ENCODE measurements at regions not wholly inside any gene's neighbourhood (a gene's known extent, or its start where the extent isn't known, plus 50 kb on each side); places are given as distances from the start of the nearest gene placed in this dataset.

DNA sequence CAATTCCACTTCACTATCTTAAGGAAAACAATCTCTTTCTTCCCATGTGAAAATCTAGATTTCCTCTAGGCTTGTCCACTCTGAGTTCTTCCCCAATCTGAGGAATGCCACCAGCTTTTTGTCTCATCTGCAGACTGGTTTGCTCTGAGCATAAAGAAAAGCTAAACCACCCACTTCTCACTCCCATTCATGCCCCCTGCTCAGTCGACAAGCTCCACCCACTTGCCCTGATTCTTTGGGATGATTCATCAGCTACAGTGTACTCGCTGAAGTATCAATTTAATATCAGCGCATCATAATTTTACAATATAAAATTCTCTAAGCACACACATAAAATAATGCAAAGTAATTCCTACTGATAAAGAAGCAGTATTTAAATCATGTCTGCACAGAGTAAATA lies 209.1 kb downstream of the GRIN2B start:
- no peak for DNase-seq (ENCODE audit: low read depth, low spot score)
- no peak overlapping the region for H3K27ac ChIP-seq

DNA sequence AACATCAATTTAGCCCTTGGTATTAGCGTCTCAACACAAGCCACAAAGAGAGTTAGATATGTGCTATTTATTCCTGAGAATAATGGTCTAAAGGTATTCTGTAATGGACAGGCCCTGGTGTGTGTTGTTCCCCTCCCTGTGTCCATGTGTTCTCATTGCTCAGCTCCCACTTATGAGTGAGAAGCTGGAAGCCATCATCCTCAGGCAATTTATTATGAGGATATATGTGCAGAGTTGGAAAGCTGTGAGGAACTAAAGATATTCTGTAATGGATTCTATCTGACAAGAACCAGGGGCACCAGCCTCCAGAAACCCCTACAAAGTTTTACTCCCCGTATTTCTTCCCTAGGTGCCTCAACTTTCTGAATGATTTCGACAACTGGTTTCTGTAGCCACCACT lies 210.8 kb downstream of the GRIN2B start:
- DNase-seq (ENCODE audit: low read depth, low spot score): no peak
- no peak overlapping the region for H3K27ac ChIP-seq

DNA sequence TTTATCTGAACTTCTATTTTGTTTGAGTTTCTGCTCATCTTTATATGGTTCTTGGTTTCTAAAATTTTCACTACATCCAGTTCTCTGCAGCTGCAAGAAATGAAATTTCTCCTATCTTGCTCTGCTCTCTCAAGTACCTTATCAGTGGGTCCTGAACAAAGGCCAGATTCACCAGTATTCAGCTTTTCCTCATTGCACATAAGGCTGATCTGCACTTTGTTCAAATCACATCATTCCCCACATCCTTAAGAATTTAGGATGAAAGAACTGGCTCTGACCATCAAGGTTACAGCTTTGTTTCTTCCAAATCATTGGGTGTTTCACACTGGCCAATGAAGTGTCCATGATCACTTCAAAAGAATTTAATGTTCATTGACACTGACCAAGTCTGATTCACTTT lies 211.4 kb downstream of the GRIN2B start:
- no peak for DNase-seq (ENCODE audit: low read depth, low spot score)

DNA sequence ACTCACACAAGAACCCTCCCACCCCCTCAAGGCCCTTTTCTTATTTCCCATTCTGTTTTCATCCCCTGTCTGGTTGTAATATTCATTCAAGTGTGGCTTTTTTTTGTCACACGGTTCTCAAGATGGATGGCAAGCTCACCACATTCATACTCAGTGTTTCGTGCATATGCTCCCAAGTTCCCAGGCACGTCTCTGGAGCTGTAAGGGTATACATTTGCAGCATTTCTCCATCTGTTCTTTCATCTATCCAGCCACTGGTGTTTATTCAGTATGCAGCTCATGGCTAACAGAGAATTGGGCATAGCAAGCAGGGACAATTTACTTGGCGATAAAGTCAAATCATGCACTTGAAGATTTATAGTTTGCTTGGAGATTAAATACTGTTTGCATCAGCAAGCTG lies 212.1 kb downstream of the GRIN2B start:
- no peak overlapping the region for H3K27ac ChIP-seq
- no peak for DNase-seq (ENCODE audit: low read depth, low spot score)

More for the DNA sequence above, 211.4 kb downstream of the GRIN2B start:
- H3K27ac ChIP-seq: no peak overlapping the region

DNA sequence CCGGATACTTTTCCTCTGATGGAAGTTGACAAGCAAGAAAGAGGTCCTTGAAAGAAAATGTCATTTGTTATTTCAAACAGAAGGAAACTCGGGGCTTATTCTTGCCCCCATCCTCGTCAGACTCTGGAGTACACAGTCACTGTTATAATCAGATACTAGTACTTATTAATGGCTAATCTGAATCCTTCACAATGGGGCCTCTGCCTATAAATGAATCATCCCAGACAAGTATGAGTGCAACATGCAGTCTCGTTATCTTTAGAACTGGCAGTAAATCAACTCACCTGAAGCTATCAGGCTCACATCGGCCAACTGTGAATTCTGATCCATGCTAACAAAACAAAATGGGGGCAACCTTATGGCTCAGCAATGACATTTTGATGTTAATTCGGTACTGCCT lies 216.7 kb downstream of the GRIN2B start:
- no peak overlapping the region for H3K27ac ChIP-seq
- DNase-seq (ENCODE audit: low read depth, low spot score): no peak

DNA sequence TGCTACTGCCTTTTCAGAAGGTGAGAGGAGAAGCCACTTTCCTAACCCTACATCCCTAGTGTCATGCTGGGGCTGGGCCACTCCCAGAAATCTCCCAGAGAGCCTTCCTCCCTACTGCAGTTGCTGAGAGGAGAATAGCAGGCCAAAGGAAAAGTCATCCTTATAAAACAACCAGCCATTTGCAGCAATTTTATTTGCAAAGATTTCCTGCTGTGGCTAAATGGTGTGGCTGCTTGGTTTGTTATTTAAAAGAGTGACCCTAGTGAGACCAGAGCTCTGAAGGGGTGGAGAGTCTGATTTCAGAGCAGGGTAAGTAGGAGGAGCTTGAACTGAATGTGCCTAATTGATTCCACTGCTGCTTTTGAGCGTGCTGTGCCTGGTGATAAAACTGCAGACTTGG lies 232.0 kb downstream of the GRIN2B start:
- no peak overlapping the region for H3K27ac ChIP-seq
- DNase-seq (ENCODE audit: low read depth, low spot score): no peak

DNA sequence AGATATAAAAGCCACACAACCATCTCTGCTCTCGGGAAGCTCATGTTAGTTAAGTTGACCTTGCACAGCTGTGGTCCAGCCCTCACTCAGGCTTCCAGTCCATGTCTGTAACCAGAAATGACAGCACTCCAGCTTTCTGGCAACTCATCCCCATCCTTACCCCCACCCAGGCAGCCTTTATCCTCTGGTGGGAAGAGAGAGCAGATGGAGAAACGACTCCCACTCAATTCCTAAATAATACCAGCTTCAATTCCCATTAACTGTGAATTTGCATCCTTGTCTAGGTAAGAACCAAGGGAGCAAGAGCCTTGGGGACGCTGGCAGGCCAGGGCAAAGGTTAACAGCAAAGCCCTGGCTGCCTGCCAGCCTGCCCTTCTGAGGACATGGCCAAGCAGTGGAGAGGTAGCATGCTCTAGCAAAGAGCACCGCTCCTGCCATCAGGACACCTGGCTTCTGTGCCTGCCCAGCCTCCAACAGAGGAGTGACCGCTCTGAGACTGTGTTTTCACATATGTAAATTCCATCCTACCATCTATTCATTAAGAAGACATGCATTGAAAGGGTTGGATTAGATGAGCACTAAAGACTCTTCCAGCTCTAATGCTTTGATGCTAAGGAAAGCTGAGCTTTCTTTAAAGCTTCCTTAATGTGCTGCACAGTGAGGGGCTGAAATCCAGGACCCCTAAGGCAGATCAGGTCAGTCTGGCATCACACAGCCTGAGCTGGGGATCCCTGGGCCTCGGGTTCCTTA lies 236.1 kb downstream of the GRIN2B start:
- no peak overlapping the region for H3K27ac ChIP-seq

DNA sequence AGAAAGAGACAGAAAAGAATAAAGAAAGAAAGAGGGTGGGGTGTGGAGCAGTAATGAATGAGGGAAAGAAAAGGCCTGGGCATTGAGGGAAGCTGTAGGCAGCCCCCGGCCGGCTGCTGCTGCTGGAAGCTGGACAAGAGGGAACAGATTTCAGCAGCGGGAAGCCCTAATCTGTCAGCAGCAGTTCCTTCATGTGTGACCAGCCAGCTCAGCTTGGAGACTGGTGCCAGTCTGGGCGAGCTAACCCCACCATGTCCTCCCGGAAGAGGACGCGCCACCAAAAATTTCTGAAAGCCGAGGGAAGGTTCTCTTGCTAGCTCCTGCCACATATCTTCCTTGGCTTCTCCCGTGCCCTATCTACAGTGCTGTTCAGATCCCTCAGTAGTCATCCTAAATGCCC lies 236.8 kb downstream of the GRIN2B start:
- DNase-seq (ENCODE audit: low read depth, low spot score): no peak
- no peak overlapping the region for H3K27ac ChIP-seq

More for the DNA sequence above, 236.1 kb downstream of the GRIN2B start:
- DNase-seq (ENCODE audit: low read depth, low spot score): no peak

DNA sequence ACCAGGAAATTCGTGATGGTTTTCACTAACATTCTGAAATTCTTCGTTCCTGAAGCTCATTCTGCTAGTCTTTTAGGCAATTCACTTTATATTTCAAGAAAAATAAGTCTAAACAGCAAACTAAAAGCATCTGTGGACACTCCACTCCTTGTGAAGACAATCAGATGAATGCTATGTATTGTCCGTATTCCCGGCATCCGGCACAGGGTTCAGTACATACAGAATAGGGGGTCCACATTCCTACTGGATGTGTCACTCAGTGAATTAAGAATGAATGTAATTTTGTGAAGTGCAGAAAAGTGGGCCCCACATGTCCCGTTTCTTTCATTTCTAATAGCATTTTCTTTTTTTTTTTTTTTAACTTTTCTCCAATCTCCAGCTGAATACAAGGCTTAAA lies 241.3 kb downstream of the GRIN2B start:
- DNase-seq (ENCODE audit: low read depth, low spot score): no peak
- H3K27ac ChIP-seq: no peak overlapping the region

DNA sequence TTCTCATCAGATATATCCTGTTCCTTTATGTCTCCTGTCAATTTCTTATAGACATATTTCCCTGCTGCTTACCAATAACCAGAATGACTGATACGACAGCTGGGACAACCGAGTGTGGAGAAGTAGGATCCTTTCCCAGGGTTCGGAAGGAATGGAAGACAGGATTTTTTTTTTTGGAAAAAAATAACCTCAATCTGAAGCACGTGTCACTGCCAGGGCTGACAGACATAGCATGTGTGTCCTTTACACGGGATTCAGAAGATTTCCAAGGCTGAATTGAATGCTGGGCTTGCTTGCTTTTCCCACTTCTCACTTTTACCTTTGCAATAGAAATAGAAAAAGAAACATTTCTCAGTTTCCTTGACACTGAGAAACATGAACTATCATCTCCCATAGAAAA lies 245.7 kb downstream of the GRIN2B start:
- no peak overlapping the region for H3K27ac ChIP-seq
- no peak for DNase-seq (ENCODE audit: low read depth, low spot score)

DNA sequence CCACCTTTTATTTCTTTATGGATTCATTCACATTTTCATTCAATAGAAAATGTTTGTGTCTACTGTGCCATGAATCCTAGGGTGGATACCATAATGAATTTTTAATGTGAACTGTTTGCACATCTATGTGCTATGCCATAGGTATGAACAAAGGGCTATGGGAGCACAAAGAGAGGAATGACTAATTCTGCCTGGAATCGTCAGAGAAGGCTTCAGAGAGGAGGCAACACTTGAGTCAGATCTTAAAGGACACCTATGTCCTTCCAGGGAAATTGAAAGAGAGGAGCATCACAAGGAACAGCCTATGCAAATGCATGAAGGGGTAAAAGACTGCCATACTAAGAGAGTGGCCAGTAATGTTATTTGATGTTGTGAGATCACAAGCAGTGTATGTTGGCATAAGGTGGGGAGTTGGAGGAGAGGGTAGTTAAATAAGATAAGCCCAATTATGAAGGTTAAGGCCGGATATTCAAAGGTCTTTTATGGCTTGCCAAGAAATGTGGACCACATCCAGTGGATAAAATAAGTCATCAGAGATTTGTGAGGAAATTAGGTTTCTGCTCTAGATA lies 246.7 kb downstream of the GRIN2B start:
- no peak overlapping the region for H3K27ac ChIP-seq
- DNase-seq (ENCODE audit: low read depth, low spot score): no peak

DNA sequence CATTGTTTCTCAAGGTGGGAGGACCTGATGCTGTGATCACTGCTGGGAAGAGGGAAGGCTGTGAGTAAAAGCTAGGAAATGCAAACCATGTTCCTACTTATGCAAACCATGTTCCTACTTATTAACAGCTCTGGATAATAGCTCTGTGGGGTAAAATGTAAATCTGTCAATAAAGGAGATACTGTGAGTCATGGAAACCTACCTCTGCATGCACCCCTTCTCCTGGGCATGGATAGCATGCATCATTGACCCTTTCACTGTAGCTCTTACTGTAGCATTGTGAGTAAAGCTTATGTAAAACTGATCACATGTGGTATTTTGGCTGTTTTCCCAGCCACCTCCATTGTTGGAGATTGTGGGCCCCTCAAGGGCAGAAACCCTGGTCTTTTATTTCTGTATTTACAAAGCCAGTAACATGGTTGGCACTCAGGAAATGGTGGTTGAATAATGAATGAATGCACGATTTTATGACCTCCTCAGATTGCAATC lies 253.7 kb downstream of the GRIN2B start:
- H3K27ac ChIP-seq: peak overlapping the region; percentile 56
- DNase-seq (ENCODE audit: low read depth, low spot score): peak; percentile 69

DNA sequence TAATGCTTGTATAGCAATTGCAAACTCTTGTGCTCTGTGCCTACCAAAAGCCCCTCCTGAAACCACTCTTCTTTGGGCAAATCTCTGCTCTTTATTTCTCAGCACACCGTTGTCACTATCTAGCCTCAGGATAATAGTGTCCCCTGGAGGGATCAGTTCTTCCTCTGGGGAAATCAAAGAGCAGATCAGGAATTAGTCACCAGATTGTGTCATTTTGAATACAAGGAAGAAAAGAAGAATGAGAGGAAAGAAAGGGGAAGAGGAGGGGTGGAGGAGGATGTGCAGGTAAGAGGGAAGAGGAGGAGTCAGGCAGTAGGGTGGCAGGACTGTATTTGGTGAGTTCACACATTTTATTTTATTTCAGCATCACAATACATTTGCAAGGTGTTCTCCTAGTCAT lies 256.4 kb downstream of the GRIN2B start:
- DNase-seq (ENCODE audit: low read depth, low spot score): no peak
- H3K27ac ChIP-seq: no peak overlapping the region

DNA sequence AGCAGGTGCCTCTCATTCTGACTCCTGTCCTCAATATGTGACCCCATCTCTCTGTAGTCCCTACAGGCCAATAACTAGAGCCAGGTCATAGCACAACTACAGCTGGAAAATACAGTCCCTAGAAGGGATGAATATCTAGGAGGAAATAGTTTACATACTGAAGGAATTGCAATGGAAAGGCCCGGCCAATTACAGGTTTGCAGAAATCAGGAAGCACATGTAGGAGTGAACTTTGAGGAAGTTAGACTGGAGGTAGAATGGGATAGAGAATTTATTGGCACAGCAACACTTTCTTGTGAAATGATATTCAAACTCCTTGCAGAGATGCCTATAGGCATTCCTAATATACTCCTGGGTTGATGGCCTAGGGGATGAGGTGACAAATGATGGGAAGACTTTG lies 257.3 kb downstream of the GRIN2B start:
- DNase-seq (ENCODE audit: low read depth, low spot score): no peak
- no peak overlapping the region for H3K27ac ChIP-seq

DNA sequence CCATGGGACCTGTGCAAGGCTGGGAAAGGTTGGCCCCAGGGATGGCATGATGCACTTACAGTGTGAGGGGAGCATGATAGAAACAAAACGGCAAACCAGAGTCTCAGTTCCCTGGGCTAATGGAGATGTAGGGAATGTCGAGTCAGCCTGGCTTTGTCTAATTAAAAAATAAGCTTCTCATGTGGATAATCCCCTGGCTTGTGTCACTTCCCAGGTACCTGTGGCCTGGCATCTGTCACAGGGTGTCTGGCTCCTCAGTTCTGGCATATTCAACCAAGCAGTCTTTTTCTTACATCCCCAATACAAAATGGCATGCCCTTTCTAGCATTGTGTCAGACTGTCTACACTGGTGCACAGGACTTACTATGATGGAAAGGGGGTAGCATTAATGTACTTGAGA lies 261.4 kb downstream of the GRIN2B start:
- no peak for DNase-seq (ENCODE audit: low read depth, low spot score)
- H3K27ac ChIP-seq: no peak overlapping the region

DNA sequence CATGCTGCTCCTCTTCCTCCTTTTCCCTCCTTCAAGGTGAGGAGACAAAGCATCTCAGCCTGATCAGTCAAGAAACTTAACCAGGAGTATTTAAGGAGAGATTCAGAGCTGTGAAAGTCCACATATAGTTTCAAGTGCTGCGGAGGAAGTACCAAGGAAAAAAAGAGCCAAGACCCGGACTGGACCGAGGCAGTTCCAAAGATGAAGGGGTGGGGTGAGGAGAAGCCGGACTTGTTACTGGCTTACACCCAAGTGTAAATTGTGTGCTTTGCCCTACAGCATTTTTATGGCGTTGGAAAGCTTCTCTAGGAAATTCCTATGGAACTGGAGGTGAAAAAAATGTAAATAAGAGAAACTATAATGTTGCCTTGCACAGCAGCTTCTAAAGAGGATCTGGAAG lies 263.1 kb downstream of the GRIN2B start:
- H3K27ac ChIP-seq: no peak overlapping the region

DNA sequence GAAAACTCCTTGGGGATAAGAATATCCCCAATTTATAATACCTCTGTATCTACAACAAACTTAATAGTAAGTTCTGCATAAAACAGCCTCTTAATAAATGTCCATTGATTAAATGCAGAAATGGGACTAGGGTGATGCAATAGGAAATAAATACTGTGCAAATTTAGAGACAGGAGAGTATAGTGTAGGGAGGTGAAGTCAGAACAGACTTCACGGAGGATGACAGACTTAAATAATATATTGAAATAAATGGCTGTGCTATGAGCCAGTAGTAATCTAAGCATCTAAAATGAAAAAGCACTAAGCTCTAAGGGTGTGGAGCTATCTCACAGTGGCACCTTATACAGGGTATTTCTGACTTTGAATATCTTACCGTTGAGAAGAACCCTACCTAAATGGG lies 265.3 kb downstream of the GRIN2B start:
- no peak overlapping the region for H3K27ac ChIP-seq

More for the DNA sequence above, 263.1 kb downstream of the GRIN2B start:
- no peak for DNase-seq (ENCODE audit: low read depth, low spot score)

DNA sequence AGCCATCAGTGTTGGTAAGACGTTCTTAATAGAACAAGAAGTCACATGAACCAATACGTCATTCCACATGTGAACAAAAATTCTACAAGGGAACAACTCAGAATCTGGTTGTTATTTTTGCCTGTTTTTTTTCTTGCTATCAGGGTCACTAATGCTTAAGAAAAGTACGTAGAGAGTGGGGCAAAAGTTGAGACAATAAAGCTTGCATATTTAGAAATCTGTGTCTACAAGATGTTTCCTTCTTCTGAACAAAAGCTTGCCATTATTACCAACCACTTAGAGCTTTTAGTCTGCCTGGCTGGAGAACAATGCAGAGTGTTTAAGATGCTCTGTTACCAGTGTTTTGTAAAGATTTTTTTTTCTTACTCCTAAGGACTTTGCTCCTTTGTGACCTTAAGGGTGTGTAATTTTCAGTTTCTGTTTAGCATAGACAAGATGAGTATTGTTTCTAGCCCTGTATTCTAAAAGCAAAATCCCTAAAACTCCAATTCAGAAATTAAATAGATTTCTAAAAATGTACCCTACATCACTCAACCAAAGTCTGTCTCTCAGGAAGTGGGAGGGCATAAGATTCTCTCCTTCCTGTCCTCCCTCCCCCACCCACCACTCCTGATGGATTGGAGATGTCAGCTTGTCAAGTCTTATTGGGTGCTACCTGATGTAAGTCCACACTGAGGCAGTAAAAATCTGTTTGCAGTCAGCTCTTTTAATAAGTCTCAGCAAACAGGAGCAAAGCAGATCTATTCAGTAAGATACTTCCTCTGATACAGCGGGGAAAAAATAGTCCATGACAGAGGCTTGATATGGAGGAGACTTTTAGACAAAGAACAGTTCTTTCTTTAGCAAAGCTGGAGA lies 267.6 kb downstream of the GRIN2B start:
- DNase-seq (ENCODE audit: low read depth, low spot score): no peak
- no peak overlapping the region for H3K27ac ChIP-seq

More for the DNA sequence above, 265.3 kb downstream of the GRIN2B start:
- no peak for DNase-seq (ENCODE audit: low read depth, low spot score)

DNA sequence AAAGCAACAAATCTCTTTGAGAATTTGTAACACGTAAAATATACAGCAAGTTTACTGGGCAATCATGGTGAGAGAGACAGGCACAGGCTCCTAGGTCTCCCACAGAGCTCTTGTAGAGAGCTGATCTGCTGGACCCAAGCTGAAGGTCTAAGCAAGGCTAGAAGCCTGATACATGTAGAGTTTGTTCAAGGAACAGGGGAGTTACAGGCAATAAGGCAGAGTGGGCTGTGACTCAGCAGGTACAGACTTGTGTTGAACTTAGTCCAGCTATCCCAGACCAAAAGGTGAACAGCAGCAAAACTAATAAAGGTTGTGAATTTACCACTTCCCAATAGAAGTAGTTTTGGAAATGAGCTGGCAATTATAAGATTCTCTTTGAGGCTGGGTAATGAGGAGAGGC lies 273.6 kb downstream of the GRIN2B start:
- no peak for DNase-seq (ENCODE audit: low read depth, low spot score)
- H3K27ac ChIP-seq: no peak overlapping the region

DNA sequence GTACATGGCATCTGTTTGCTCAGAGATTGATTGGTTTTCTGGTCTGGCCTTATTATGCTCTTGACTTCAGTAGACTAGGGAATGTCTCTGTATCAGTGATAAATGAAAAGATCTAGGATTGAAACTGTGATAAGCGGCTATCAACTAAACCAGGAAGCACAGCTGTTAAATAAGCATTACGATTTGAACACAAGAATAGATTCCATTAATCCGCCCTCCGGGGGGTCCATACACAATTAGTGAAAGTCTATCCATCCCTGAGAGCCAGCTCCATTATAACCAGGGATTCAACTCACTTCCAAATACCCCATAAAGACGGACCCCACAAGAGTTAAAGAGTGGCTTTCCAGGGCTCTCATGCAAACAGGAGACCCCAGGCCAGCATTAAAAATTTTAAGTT lies 279.0 kb downstream of the GRIN2B start:
- H3K27ac ChIP-seq: no peak overlapping the region

DNA sequence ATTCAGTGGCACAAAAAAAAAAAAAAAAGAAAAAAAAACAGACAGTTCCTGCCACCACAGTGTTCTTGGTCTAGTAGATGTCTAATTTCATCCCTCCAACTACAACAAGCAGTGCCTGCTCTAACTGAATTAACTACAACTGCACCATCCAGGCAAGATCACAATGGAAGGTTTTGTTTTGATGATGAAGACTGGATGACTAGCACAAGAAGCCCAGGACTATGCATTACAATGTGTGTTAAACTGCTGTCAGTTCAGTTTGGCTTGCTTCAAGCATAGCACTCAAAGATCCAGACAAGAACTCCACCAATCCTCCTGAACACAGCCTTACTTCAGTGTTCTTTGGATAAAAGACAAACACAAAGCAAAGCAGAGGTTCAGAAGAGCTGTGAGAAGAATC lies 279.9 kb downstream of the GRIN2B start:
- DNase-seq (ENCODE audit: low read depth, low spot score): no peak
- no peak overlapping the region for H3K27ac ChIP-seq

More for the DNA sequence above, 279.0 kb downstream of the GRIN2B start:
- no peak for DNase-seq (ENCODE audit: low read depth, low spot score)

Data from epithelial cell of prostate (primary cell).